T-helper 2 cell treated with Interferon-gamma antibody and Interleukin-4, amounts not matched to agents 5 μg/mL and 100 μg/mL, for 36 hours (primary cell): ENCODE measurements at regions not wholly inside any gene's neighbourhood (a gene's known extent, or its start where the extent isn't known, plus 50 kb on each side); places are given as distances from the start of the nearest gene placed in this dataset.
A peak's percentile ranks its signal among the peaks of the same experiment; 100 is the strongest.

Source experiments
- DNase-seq: peaks from one replicate; pipeline ENCODE4 v3.0.0; 2021; ENCODE audit warnings: low spot score
- H3K27ac Mint-ChIP-seq: one replicate; pipeline ENCODE4 v1.8.0; 2021; ENCODE audit warnings: mild to moderate bottlenecking, mixed read lengths
- H3K27me3 Mint-ChIP-seq: one replicate; pipeline ENCODE4 v1.8.0; 2021; ENCODE audit warnings: low read depth, mixed read lengths
- H3K36me3 Mint-ChIP-seq: one replicate; pipeline ENCODE4 v1.8.0; 2021; ENCODE audit warnings: low read depth, mixed read lengths
- H3K4me1 Mint-ChIP-seq: one replicate; pipeline ENCODE4 v1.8.0; 2021; ENCODE audit warnings: low read depth, mixed read lengths
- H3K4me3 Mint-ChIP-seq: one replicate; pipeline ENCODE4 v1.8.0; 2022; ENCODE audit warnings: mild to moderate bottlenecking, moderate library complexity, mixed read lengths
- H3K9me3 Mint-ChIP-seq: one replicate; pipeline ENCODE4 v1.8.0; 2021; ENCODE audit warnings: mixed read lengths

DNA sequence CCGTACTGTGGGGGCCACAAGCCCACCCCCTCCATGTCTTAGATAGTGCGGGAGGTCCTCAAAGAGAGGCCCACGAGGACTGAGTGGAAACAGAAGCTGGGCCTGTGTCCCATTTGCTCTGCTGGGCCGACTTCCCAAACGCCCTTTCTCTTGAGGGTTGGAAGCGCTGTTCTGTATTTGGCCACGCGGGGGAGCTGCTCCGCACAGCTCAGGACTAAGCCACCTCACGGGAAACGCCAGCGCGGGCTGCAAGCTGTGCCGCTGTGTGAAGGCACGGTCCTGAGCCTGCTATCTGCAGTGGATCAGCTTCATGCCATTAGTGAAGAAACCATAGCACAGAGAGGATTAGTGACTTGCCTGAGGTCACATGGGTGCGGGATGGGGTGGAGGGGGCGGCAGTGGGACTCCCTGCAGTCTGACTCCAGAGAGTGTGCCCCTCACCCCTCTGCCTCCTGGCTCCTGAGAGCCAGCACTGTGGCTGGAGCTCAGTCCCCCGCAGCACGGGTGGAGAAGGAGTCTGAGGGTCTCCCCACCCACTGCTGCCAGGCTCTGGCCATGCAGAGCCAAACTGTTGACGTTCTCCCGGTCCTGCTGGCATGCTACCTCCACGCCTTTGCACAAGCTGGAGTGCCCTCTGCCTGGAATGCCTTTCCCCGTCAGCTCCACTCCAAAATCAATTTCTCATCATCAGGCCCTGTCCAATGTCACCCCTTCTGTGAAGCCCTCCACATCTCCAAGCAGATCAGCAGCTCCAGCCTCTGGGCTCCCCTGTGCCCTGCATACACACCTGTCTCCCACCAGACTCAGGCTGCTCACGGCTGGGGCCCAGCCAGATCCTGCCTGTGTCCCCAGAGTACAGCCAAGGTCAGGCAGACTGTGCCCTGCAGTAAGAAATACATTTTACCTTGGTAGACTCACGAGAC, 51.5 kb upstream of the LRRC32 start:
- Mint-ChIP-seq H3K4me3 (no peak overlapping the region), H3K9me3 (no peaks in the 10 kb centered on the region), H3K36me3 (no peaks in the 10 kb centered on the region), H3K4me1 (peaks cover 5% of the 10 kb centered on the region), H3K27me3 (peaks cover 24% of the 10 kb centered on the region), H3K27ac (no peak overlapping the region)
- peak; percentile 62 for DNase-seq

DNA sequence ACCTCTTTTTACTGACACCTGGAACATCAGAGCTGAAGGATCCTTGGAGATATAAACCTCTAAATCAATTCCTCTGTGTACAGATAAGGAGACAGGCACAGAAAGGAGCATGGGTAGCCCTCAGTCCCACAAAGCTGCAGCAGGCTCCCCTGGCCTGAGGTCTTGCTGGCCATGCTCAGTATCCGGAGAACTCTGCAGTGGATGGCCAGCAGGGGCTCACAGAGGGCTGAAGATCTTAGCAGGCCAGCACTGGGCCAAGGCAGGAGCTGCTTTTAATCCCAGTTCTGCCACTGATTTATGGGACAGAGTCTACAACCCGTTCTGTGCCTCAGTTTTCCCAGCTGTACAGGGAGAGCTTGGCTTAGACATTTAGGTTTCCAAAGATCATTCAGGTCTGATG, 52.6 kb upstream of the LRRC32 start:
- H3K4me3 Mint-ChIP-seq, result no peak overlapping the region
- H3K9me3 Mint-ChIP-seq, result no peaks in the 10 kb centered on the region
- no peaks in the 10 kb centered on the region for H3K36me3 Mint-ChIP-seq
- H3K4me1 Mint-ChIP-seq, result peaks cover 5% of the 10 kb centered on the region
- H3K27ac Mint-ChIP-seq, result no peak overlapping the region
- H3K27me3 Mint-ChIP-seq, result peaks cover 28% of the 10 kb centered on the region
- no peak for DNase-seq

GRCh38 chr11:76723548-76723947, 53.0 kb upstream of the LRRC32 start:
- H3K9me3 Mint-ChIP-seq, result no peaks in the 10 kb centered on the region
- H3K4me3 Mint-ChIP-seq, result no peak overlapping the region
- peaks cover 5% of the 10 kb centered on the region for H3K4me1 Mint-ChIP-seq
- H3K27ac Mint-ChIP-seq, result no peak overlapping the region
- H3K27me3 Mint-ChIP-seq, result peaks cover 28% of the 10 kb centered on the region
- no peaks in the 10 kb centered on the region for H3K36me3 Mint-ChIP-seq
- no peak for DNase-seq

- Mint-ChIP-seq H3K27ac (no peak overlapping the region), H3K4me3 (no peak overlapping the region)
Observed at GRCh38 chr11:76724171-76724768, 53.7 kb upstream of the LRRC32 start.

DNA sequence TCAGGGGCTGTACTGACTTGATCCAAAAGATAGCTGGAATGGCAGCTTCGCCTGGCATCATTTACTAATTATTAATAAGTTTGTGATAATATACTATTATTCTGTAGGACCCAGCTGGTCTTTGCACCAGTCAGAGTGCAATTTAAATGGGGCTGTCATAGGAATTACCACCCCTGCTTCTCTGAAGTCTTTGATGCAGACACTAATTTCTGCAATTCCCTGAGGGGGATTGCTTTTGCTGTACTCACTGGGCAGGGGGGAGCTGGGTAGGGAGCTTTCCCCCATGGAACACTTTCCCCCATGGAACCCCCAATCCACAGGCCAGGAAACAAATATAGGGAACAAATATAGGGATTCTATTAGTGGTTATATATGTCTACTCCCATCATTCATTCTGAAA, 54.9 kb upstream of the TSKU start:
- Mint-ChIP-seq H3K27me3 (peaks cover 13% of the 10 kb centered on the region), H3K9me3 (no peaks in the 10 kb centered on the region)
- DNase-seq, result no peak

More at GRCh38 chr11:76724171-76724768, 53.7 kb upstream of the LRRC32 start:
- Mint-ChIP-seq H3K36me3 (no peaks in the 10 kb centered on the region), H3K4me1 (peaks cover 5% of the 10 kb centered on the region), H3K9me3 (no peaks in the 10 kb centered on the region), H3K27me3 (peaks cover 28% of the 10 kb centered on the region)
- DNase-seq, result no peak

DNA sequence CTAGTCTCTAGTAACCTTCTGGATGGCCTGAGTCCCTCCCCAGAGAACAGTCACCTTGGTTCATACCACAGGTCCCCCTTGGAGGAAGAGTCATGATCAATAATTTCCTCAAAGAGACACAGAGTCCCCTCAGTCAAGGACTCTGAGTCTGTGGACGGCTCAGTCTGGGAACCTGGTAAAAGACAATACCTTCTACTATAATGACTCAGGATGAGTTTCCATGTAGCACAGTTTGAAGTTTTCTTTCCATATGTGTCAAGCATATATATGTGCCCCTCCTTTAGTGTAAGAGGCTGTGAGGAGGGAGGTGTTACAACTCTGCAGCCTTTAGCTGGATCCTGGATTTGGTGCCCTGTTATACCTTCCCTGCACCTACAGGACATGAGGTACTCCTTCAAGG, 54.4 kb upstream of the TSKU start:
- Mint-ChIP-seq H3K36me3 (no peaks in the 10 kb centered on the region), H3K9me3 (no peaks in the 10 kb centered on the region), H3K4me3 (no peak overlapping the region), H3K27ac (no peak overlapping the region), H3K27me3 (peaks cover 13% of the 10 kb centered on the region), H3K4me1 (no peaks in the 10 kb centered on the region)
- DNase-seq, result no peak

More for the DNA sequence above, 54.9 kb upstream of the TSKU start:
- Mint-ChIP-seq H3K36me3 (no peaks in the 10 kb centered on the region), H3K27ac (no peak overlapping the region), H3K4me3 (no peak overlapping the region), H3K4me1 (no peaks in the 10 kb centered on the region)

DNA sequence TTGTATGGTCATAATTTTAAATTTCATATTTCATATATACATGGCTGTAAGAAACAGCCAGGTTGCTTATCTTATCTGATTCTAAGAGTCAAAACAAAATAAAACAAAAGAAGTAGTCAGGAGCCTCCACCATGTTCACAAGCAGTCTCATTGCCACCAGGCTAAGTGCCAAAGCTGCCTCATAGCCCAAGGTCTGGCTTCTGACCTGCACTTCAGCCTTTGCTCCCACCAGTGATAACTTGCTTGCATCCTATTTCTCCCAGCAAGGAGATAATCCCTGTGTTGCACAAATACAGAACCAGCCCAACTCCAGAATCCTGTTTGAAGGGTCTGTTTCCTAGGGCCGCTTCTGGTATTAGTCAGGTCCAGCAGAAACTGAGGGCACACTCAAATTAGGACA, 53.9 kb upstream of the TSKU start:
- no peak for DNase-seq
- Mint-ChIP-seq H3K27me3 (peaks cover 10% of the 10 kb centered on the region), H3K4me3 (no peak overlapping the region), H3K9me3 (no peaks in the 10 kb centered on the region), H3K36me3 (no peaks in the 10 kb centered on the region), H3K4me1 (no peaks in the 10 kb centered on the region), H3K27ac (no peak overlapping the region)

DNA sequence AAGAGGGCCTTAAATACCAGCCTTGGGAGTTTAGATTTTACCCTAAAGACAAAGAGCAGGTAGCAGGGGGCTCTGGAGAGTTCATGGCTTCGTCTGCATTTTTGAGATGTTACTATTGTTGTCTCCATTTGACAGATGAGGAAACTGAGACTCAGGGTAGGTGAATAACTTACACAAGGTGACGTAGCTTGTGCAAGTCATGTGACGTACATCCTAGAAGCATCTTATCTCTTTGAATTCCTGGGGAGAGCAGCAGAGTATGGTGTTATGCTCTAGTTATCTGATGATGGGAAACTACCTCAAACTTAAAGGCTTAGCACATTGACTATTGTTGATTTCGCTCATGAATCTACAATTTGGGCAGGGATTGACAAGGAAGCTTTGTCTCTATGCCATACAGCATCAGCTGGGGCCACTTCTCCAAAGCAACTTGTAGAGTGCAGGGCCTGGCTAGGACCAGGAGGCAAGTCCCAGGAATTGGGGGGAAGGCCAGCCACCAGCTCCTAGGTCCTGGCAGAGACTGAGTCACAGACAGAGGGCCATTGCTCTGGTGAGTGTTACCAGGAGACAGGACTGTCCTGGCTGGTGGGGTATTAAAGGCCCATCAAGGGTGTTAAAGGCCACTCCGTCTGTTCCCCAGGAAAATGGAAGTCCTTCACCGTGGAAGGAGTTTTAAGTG, 52.1 kb upstream of the TSKU start:
- H3K27ac Mint-ChIP-seq, result no peak overlapping the region
- H3K36me3 Mint-ChIP-seq, result no peaks in the 10 kb centered on the region
- no peak for DNase-seq
- peaks cover 7% of the 10 kb centered on the region for H3K27me3 Mint-ChIP-seq
- no peak overlapping the region for H3K4me3 Mint-ChIP-seq
- no peaks in the 10 kb centered on the region for H3K4me1 Mint-ChIP-seq
- H3K9me3 Mint-ChIP-seq, result no peaks in the 10 kb centered on the region

DNA sequence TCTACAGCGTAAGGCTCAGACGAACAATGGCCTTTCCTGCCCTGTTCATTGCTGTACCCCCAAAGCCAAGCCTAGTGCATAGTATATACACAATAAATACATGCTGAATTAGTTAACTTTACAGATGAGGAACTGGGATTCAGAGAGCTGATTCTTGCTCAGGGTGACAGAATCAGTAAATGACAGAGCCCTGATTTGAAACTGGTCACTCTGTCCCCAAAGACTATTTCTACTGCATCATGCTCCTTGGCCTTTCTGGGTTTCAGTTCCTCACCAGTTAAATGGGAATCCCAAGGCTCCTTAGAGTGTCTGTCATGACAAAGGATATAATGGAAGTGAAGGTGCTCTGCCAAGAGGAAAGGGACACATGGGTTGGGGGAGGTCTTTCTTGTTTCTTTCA, 50.5 kb upstream of the TSKU start:
- Mint-ChIP-seq H3K27me3 (peaks cover 2% of the 10 kb centered on the region), H3K4me3 (no peak overlapping the region), H3K27ac (no peak overlapping the region), H3K36me3 (no peaks in the 10 kb centered on the region), H3K4me1 (peaks cover 5% of the 10 kb centered on the region), H3K9me3 (no peaks in the 10 kb centered on the region)
- no peak for DNase-seq
